ENCODE measurements at regions not wholly inside any gene's neighbourhood (a gene's known extent, or its start where the extent isn't known, plus 50 kb on each side); places are given as distances from the start of the nearest gene placed in this dataset.

DNA sequence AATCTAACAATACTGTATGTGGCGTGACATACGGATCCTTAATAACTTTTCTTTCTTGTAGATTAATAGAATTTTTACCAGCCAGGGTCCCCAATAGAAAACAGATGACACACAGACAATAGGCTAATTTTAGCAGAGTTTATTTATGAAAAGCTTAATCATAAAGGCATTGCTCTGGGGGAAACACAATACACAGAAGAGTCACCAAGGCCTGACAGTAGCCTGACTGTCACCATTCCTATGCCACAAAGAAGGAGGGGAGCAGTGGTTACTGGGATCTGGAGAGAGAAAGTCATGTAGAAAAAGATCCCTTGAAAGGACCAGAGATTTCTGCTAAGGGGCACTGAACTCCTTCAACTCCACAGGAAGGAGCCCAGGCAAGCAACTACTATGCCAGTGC lies 139.5 kb downstream of the METTL4 start:
- intact Hi-C loops (cut with DNase I, micrococcal nuclease): no loop called here
- TF ChIP-seq, protein P1, sequence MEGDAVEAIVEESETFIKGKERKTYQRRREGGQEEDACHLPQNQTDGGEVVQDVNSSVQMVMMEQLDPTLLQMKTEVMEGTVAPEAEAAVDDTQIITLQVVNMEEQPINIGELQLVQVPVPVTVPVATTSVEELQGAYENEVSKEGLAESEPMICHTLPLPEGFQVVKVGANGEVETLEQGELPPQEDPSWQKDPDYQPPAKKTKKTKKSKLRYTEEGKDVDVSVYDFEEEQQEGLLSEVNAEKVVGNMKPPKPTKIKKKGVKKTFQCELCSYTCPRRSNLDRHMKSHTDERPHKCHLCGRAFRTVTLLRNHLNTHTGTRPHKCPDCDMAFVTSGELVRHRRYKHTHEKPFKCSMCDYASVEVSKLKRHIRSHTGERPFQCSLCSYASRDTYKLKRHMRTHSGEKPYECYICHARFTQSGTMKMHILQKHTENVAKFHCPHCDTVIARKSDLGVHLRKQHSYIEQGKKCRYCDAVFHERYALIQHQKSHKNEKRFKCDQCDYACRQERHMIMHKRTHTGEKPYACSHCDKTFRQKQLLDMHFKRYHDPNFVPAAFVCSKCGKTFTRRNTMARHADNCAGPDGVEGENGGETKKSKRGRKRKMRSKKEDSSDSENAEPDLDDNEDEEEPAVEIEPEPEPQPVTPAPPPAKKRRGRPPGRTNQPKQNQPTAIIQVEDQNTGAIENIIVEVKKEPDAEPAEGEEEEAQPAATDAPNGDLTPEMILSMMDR (IDR thresholded peaks at IDR 0.05): no peak
- Histone ChIP-seq H3K27me3 (ENCODE audit: control insufficient read depth in 1 of 2, insufficient read depth in 2 of 2, low read length in 2 of 2) (no peaks in the 10 kb centered on the region), H3K9me3 (ENCODE audit: control insufficient read depth in 1 of 2, insufficient read depth in 1 of 2, low read length in 2 of 2) (peaks cover 6 to 7% of the 10 kb centered on the region in 2 experiments), H3K27ac (ENCODE audit: low read depth in 1 of 2, low read length in 2 of 2) (no peak overlapping the region), H3K4me1 (ENCODE audit: insufficient read depth, low read length) (no peaks in the 10 kb centered on the region), H3K4me3 (ENCODE audit: low read length) (no peak overlapping the region), H3K36me3 (ENCODE audit: insufficient read depth, low read length) (no peaks in the 10 kb centered on the region)
- Mint-ChIP-seq H3K36me3 (ENCODE audit: low read depth) (no peaks in the 10 kb centered on the region), H3K9me3 (peaks cover 6% of the 10 kb centered on the region), H3K27me3 (peaks cover 11% of the 10 kb centered on the region), H3K4me1 (ENCODE audit: low read depth) (no peaks in the 10 kb centered on the region), H3K4me3 (no peak overlapping the region), H3K27ac (no peak overlapping the region)
- no peak for ATAC-seq (ENCODE audit: poor library complexity)
- POLR2A ChIA-PET: no interaction called here
- CTCF ChIA-PET: no interaction called here
- no peak for DNase-seq

DNA sequence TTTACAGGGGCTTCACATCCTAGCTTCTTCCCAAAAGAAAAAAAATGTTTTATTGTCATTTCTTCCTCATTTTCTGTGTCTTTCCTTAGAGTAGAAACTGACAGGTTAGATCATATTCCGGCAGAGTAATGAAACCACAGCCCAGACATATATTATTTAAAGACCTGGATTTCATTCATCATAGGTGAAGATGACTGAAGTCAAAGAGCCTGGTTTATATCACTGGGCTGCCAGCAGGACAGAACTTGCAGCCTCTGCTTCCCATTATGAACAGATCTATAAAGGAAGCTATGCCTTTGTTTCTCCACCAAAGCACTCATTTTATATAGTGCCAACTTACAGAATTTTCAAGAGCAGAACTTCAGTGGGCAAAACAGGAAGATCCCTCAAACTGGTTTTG lies 137.9 kb downstream of the METTL4 start:
- no peak overlapping the region for H3K27ac Mint-ChIP-seq
- no peaks in the 10 kb centered on the region for H3K27me3 ChIP-seq (ENCODE audit: control insufficient read depth in 1 of 2, insufficient read depth in 2 of 2, low read length in 2 of 2)
- H3K4me1 Mint-ChIP-seq (ENCODE audit: low read depth): no peaks in the 10 kb centered on the region
- CTCF ChIA-PET: interaction anchor here (0.9 kb wide), 1 partner anchor 9 kb away, joined by 4 read pairs; no protein-coding TSS in a partner anchor
- H3K36me3 Mint-ChIP-seq (ENCODE audit: low read depth): no peaks in the 10 kb centered on the region
- no peak overlapping the region for H3K4me3 Mint-ChIP-seq
- peaks cover 6% of the 10 kb centered on the region for H3K9me3 Mint-ChIP-seq
- intact Hi-C loops (cut with DNase I, micrococcal nuclease): no loop called here
- H3K4me1 ChIP-seq (ENCODE audit: insufficient read depth, low read length): no peaks in the 10 kb centered on the region
- POLR2A ChIA-PET: no interaction called here
- no peaks in the 10 kb centered on the region for H3K36me3 ChIP-seq (ENCODE audit: insufficient read depth, low read length)
- no peak overlapping the region for H3K4me3 ChIP-seq (ENCODE audit: low read length)
- TF ChIP-seq, protein P1 (IDR thresholded peaks at IDR 0.05): no peak
- ATAC-seq (ENCODE audit: poor library complexity): no peak
- H3K27ac ChIP-seq (ENCODE audit: low read depth in 1 of 2, low read length in 2 of 2): no peak overlapping the region
- H3K9me3 ChIP-seq (ENCODE audit: control insufficient read depth in 1 of 2, insufficient read depth in 1 of 2, low read length in 2 of 2): peaks cover 6 to 7% of the 10 kb centered on the region in 2 experiments
- DNase-seq: no peak
- peaks cover 11% of the 10 kb centered on the region for H3K27me3 Mint-ChIP-seq

DNA sequence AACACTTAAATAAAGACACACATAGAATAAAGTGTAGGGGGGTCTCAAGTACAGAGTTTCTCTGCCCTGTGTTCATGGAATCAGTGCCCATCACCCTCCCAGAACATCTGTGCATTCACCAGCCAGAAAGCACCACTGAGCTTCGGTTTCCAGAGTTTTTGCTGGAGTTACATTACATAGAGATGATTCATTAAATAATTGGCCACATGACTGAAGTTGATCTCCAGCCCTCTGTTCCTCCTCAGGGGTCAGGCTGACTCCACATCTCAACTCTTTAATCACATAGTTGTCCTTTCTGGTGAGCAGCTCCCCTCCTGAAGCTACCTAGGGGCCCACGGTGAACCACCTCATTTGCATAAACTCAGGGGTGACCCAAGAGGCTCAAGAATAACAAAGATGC lies 129.8 kb downstream of the METTL4 start:
- ChIA-PET POLR2A (no interaction called here), CTCF (no interaction called here)
- intact Hi-C loops (cut with DNase I, micrococcal nuclease): no loop called here
- Histone ChIP-seq H3K4me3 (ENCODE audit: low read length) (no peak overlapping the region), H3K27ac (ENCODE audit: low read depth in 1 of 2, low read length in 2 of 2) (no peak overlapping the region), H3K9me3 (ENCODE audit: control insufficient read depth in 1 of 2, insufficient read depth in 1 of 2, low read length in 2 of 2) (no peaks in the 10 kb centered on the region), H3K36me3 (ENCODE audit: insufficient read depth, low read length) (no peaks in the 10 kb centered on the region), H3K27me3 (ENCODE audit: control insufficient read depth in 1 of 2, insufficient read depth in 2 of 2, low read length in 2 of 2) (no peaks in the 10 kb centered on the region), H3K4me1 (ENCODE audit: insufficient read depth, low read length) (no peaks in the 10 kb centered on the region)
- Mint-ChIP-seq H3K9me3 (no peaks in the 10 kb centered on the region), H3K27me3 (peaks cover 7% of the 10 kb centered on the region), H3K4me1 (ENCODE audit: low read depth) (no peaks in the 10 kb centered on the region), H3K36me3 (ENCODE audit: low read depth) (no peaks in the 10 kb centered on the region), H3K27ac (no peak overlapping the region), H3K4me3 (no peak overlapping the region)
- ATAC-seq (ENCODE audit: poor library complexity) (no peak), DNase-seq (no peak)
- TF ChIP-seq, protein P1 (IDR thresholded peaks at IDR 0.05): no peak
